MM.1S (cell line): ENCODE measurements at regions not wholly inside any gene's neighbourhood (a gene's known extent, or its start where the extent isn't known, plus 50 kb on each side); places are given as distances from the start of the nearest gene placed in this dataset.

Experiments
- DNase-seq: peaks from one replicate; pipeline ENCODE4 v3.0.0-alpha.2; 2015
- H2AFZ ChIP-seq: fragments of 300-600 bp; sonication (generic); 2 replicates; pipeline ENCODE4 v1.6.0; 2016; ENCODE audit warnings: antibody characterized with exemption, low read length
- H3F3A ChIP-seq: fragments of 300-600 bp; sonication (generic); 2 replicates; pipeline ENCODE4 v1.6.1; 2016; ENCODE audit warnings: mild to moderate bottlenecking, antibody characterized with exemption, low read length, moderate library complexity, mixed read lengths; ENCODE audit not compliant: insufficient read depth
- H3K27ac ChIP-seq: fragments of 300-600 bp; sonication (generic); 2 replicates; pipeline ENCODE4 v1.5.1; 2016; ENCODE audit warnings: mild to moderate bottlenecking, low read length
- H3K27me3 ChIP-seq: fragments of 300-600 bp; sonication (generic); replicated peaks from 2 replicates; pipeline ENCODE4 v1.6.0; 2016; ENCODE audit warnings: low read length; ENCODE audit not compliant: insufficient read depth
- H3K36me3 ChIP-seq: fragments of 300-600 bp; sonication (generic); replicated peaks from 2 replicates; pipeline ENCODE4 v1.6.1; 2016; ENCODE audit warnings: mild to moderate bottlenecking, low read length, mixed read lengths; ENCODE audit not compliant: insufficient read depth
- H3K4me1 ChIP-seq: fragments of 300-600 bp; sonication (generic); 2 replicates; pipeline ENCODE4 v1.6.1; 2016; ENCODE audit warnings: low read length, mixed read lengths
- H3K4me2 ChIP-seq: fragments of 300-600 bp; sonication (generic); 2 replicates; pipeline ENCODE4 v1.6.0; 2016; ENCODE audit warnings: low read depth, low read length
- H3K4me3 ChIP-seq: fragments of 300-600 bp; sonication (generic); 2 replicates; pipeline ENCODE4 v1.5.1; 2016; ENCODE audit warnings: low read length, mixed read lengths
- H3K79me2 ChIP-seq: fragments of 300-600 bp; sonication (generic); 2 replicates; pipeline ENCODE4 v1.6.1; 2016; ENCODE audit warnings: mixed run types, low read length, mixed read lengths
- H3K9ac ChIP-seq: fragments of 300-600 bp; sonication (generic); 2 replicates; pipeline ENCODE4 v1.6.1; 2016; ENCODE audit warnings: low read length, mixed read lengths
- H3K9me2 ChIP-seq: fragments of 300-600 bp; sonication (generic); replicated peaks from 2 replicates; pipeline ENCODE4 v1.6.1; 2016; ENCODE audit warnings: mild to moderate bottlenecking, low read length, mixed read lengths; ENCODE audit not compliant: insufficient read depth
- H3K9me3 ChIP-seq: fragments of 300-600 bp; sonication (generic); replicated peaks from 2 replicates; pipeline ENCODE4 v1.6.1; 2016; ENCODE audit warnings: mild to moderate bottlenecking, low read length, mixed read lengths; ENCODE audit not compliant: insufficient read depth
- H4K20me1 ChIP-seq: fragments of 300-600 bp; sonication (generic); 2 replicates; pipeline ENCODE4 v1.6.1; 2016; ENCODE audit warnings: mild to moderate bottlenecking, low read length, moderate library complexity, mixed read lengths; ENCODE audit not compliant: insufficient read depth
- EZH2 ChIP-seq: fragments of 300-600 bp; sonication (generic); optimal IDR thresholded peaks from 2 replicates; pipeline ENCODE3; 2017; ENCODE audit warnings: low read depth, mild to moderate bottlenecking, antibody characterized with exemption, low read length, mixed read lengths
- EZH2phosphoT487 ChIP-seq: fragments of 300-600 bp; sonication (generic); IDR thresholded peaks from 2 replicates; pipeline ENCODE4 v1.6.1; 2018; ENCODE audit warnings: antibody characterized with exemption, low read length
- TF ChIP-seq, protein P1 (sequence below): fragments of 300-600 bp; sonication (generic); IDR thresholded peaks from 2 replicates; pipeline ENCODE4 v1.5.1; 2016; ENCODE audit warnings: antibody characterized with exemption, low read length, mixed read lengths

DNA sequence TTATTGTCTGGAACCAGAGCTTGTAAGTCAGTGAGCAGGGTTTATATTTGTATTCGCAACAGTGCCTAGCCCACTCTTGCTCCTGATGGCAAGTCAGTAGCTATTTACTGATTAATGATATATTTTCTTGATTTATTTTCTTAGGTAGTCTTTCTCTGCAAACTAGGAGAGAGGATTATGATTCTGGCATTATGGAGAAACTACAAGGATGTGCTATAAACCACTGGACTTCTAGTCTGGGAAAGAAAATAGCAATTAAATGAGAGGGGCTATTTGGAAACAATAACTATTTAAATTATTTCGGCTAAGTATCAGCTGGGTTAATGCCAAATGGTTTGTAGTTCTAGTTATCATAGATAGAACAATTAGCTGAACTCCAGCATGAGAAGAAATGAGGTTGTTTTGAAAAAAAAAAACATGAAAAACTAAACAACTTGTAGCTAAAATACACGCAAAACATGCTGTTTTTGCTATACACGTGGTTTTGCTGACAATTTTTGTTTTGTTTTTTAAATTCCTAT, 304.9 kb upstream of the TCF21 start:
- no peaks in the 10 kb centered on the region for H3K9me3 ChIP-seq
- H3K4me2 ChIP-seq: no peak overlapping the region
- no peaks in the 10 kb centered on the region for H4K20me1 ChIP-seq
- H3K9ac ChIP-seq: no peak overlapping the region
- no peak for DNase-seq
- no peaks in the 10 kb centered on the region for H3K9me2 ChIP-seq
- H3K4me1 ChIP-seq: no peaks in the 10 kb centered on the region
- no peak overlapping the region for H3K27ac ChIP-seq
- no peaks in the 10 kb centered on the region for H3K79me2 ChIP-seq
- H3F3A ChIP-seq: no peaks in the 10 kb centered on the region
- H2AFZ ChIP-seq: no peak overlapping the region
- H3K36me3 ChIP-seq: no peaks in the 10 kb centered on the region
- no peak overlapping the region for H3K4me3 ChIP-seq
- TF ChIP-seq, protein P1, sequence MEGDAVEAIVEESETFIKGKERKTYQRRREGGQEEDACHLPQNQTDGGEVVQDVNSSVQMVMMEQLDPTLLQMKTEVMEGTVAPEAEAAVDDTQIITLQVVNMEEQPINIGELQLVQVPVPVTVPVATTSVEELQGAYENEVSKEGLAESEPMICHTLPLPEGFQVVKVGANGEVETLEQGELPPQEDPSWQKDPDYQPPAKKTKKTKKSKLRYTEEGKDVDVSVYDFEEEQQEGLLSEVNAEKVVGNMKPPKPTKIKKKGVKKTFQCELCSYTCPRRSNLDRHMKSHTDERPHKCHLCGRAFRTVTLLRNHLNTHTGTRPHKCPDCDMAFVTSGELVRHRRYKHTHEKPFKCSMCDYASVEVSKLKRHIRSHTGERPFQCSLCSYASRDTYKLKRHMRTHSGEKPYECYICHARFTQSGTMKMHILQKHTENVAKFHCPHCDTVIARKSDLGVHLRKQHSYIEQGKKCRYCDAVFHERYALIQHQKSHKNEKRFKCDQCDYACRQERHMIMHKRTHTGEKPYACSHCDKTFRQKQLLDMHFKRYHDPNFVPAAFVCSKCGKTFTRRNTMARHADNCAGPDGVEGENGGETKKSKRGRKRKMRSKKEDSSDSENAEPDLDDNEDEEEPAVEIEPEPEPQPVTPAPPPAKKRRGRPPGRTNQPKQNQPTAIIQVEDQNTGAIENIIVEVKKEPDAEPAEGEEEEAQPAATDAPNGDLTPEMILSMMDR: no peak
- TF ChIP-seq EZH2phosphoT487 (no peak), EZH2 (no peak)
- no peaks in the 10 kb centered on the region for H3K27me3 ChIP-seq

DNA sequence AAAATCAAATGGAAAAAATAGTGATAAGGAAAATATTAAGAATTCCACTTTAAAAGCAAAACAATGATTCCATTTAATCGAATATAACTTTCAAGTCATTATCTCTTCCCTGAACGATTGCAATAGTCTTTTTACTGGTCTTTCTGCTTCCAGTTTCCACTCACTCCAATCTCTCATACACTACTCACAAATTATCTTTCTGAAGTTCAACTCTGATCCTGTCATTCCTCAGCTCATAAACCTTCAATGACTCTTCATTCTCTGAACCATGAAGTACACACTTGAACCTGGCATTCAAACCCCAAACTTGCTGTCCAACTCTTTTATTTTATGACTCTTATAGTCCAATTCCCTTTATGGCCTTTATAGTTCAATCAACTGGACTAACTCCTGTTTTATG, 304.1 kb upstream of the TCF21 start:
- H4K20me1 ChIP-seq: no peaks in the 10 kb centered on the region
- no peak for DNase-seq
- no peak overlapping the region for H2AFZ ChIP-seq
- no peak overlapping the region for H3K9ac ChIP-seq
- no peak overlapping the region for H3K27ac ChIP-seq
- no peaks in the 10 kb centered on the region for H3K4me1 ChIP-seq
- H3K4me3 ChIP-seq: no peak overlapping the region
- H3K36me3 ChIP-seq: no peaks in the 10 kb centered on the region
- no peak for TF ChIP-seq EZH2phosphoT487
- TF ChIP-seq EZH2: no peak
- TF ChIP-seq, protein P1: no peak
- H3K79me2 ChIP-seq: no peaks in the 10 kb centered on the region
- H3K27me3 ChIP-seq: no peaks in the 10 kb centered on the region
- no peaks in the 10 kb centered on the region for H3K9me3 ChIP-seq
- no peaks in the 10 kb centered on the region for H3K9me2 ChIP-seq
- no peaks in the 10 kb centered on the region for H3F3A ChIP-seq
- H3K4me2 ChIP-seq: no peak overlapping the region

DNA sequence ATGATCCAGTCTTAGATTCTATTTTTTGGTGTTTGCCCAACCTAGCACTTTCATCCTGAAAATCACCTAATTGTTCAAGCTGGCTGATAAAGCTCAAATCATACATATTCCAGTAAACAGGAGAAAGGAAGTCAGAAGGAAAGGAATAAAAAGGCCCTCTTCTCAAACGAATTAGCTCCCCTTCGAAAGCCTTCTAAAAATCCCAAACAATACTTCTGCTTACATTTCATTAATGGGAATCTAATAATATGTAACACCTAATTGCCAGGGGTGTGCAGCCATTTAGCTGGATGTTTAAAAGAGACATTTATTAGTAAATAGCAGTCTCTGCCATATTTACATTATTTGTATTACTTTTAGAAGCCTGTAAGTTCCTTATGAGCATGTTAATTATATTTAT, 302.9 kb upstream of the TCF21 start:
- Histone ChIP-seq H3K9me2 (no peaks in the 10 kb centered on the region), H3K4me2 (no peak overlapping the region), H3K4me1 (no peaks in the 10 kb centered on the region), H3K27ac (no peak overlapping the region), H4K20me1 (no peaks in the 10 kb centered on the region), H3F3A (no peaks in the 10 kb centered on the region), H3K27me3 (no peaks in the 10 kb centered on the region), H3K4me3 (no peak overlapping the region), H3K79me2 (no peaks in the 10 kb centered on the region), H3K9ac (no peak overlapping the region), H3K9me3 (no peaks in the 10 kb centered on the region), H2AFZ (no peak overlapping the region), H3K36me3 (no peaks in the 10 kb centered on the region)
- DNase-seq: no peak
- TF ChIP-seq, protein P1: no peak
- TF ChIP-seq EZH2phosphoT487: no peak
- no peak for TF ChIP-seq EZH2
